Daoy (cell line): ENCODE measurements at regions not wholly inside any gene's neighbourhood (a gene's known extent, or its start where the extent isn't known, plus 50 kb on each side); places are given as distances from the start of the nearest gene placed in this dataset.
"Not testable (repeated sequence)": the region's sequence is repeated elsewhere in the genome, so short reads cannot be mapped to it uniquely, and the experiment has no call there.

Experiments used
- DNase-seq: peaks from one replicate; pipeline ENCODE4 v3.0.0-alpha.2; 2015; ENCODE audit warnings: low read depth

- DNase-seq: no peak
Observed at GRCh38 chr1:60668585-60668984, 413.8 kb upstream of the NFIA start.

DNA sequence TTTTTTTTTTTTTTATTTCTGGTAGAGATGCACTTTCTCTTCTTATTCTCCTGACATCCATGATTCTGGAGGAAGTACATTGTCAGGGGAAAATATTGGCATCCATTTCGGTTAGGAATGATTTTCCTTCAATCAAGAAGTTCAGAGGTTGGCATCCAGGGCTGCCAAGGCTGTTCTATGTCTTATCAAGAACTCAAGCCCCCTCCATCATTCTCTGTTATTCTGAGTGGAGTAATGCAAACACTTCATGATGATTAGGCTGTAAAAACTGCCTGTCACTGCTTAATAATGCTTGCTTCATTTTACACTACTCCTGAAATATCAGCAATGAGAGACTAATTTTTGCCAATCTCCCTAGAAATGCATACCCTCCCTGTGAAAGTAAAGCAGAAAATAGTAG, 417.1 kb upstream of the NFIA start:
- DNase-seq: no peak

GRCh38 chr1:60664086-60664625, 418.2 kb upstream of the NFIA start:
- DNase-seq: no peak

DNA sequence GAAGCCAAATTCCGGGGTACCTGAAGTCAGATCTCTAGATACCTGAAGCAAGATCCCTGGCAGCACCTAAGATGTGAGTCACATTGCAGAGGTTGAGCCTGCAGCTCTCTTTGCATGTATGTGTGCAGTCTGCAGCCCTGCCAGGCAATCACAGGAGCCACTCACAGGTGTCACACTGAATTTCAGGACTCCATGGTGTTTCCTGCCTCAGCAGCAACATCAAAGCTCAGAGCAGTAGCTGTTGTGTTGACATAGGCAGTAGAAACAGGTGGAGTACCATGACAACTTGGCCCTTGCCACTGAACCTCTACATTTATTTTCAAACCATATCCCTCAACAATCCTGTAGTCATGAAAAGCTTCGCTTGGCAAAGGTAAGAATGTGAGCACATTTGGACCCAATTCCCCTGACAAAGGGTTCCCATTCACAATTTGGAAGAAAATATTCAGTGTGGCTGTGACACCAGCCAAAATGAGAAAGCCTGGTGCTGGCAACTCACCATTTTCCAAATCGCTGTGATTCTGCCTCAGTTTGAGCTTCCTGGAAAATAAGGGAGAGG, 419.8 kb upstream of the NFIA start:
- DNase-seq: no peak

GRCh38 chr1:60657926-60658325, 424.4 kb upstream of the NFIA start:
- DNase-seq: no peak

DNA sequence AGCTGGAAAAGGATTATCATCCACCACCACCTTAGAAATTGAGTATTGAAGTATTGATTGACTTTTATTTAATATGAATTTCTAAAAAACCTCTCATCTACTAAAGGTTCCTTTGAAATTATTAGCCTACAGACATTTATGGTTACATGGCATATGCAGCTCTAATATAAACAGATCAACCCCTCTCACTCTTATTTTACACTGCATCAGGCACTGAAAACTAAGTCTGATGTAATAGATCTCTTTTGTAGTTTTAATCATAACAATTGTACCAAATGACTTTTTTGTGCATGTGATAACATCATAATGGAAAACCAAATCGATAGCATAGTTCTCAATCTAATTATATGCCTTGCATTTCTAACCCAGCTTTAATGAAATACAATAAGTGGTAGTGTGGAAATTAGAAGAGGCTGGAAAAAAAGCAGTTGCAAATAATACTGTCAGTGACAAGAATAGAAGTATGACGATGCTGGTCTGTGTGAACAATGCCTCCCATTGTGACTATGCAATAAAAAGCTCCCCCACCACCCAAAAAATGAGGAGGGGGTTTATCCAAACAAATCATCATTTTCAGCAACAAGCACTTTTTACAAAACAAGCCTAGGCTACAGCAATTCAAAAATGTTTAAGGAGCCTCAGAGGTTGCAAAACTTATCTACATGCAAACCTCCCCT, 426.5 kb upstream of the NFIA start:
- no peak for DNase-seq

GRCh38 chr1:60640033-60640551, 442.3 kb upstream of the NFIA start:
- not testable (repeated sequence) for DNase-seq

GRCh38 chr1:60639287-60639686, 443.1 kb upstream of the NFIA start:
- no peak for DNase-seq

GRCh38 chr1:60637651-60638050, 444.7 kb upstream of the NFIA start:
- DNase-seq: no peak

GRCh38 chr1:60636946-60637345, 445.4 kb upstream of the NFIA start:
- DNase-seq: no peak

DNA sequence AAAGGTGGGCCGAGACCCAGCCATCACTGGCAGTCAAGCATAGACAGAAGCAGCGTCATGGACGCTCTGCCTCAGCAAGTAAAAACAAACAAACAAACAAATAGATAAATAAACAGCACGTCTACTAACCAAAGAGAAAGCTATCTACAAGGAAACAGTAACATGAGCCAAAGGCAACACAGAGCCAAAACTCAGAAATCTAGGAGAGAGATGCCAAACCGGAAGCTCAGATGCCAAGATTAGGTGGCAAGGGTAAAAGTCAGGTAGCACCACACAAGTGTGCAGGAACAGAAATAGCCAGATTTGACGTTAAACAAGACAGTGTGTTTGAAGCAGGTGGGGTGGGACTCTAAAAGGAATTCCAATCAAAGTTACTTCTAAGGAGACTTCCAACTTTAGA, 448.3 kb upstream of the NFIA start:
- no peak for DNase-seq

- DNase-seq: no peak
Observed at GRCh38 chr1:60622486-60622885, 459.9 kb upstream of the NFIA start.

DNA sequence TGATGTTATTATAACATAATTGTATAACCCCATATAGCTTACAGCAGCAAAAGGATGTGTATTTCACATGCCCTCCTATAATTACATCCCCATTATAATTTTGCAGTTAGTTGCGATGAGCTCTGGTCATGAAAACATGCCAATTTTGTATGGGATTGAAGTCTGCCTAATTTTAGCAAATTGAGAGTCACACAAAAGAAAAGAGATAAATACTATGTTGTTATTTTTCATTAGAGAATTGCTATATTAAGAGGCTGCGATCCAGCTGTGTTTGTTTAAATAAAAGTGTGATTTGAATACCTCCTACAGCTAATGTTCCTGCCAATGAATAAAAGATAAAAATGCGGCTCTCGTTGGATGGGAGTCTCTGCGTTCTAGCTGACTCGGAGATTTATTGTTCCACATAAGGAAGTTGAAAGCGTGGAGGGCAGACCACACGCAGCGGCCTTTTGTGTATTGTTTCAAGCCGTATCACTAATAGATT, 461.0 kb upstream of the NFIA start:
- no peak for DNase-seq

GRCh38 chr1:60620087-60620486, 462.3 kb upstream of the NFIA start:
- DNase-seq: no peak

DNA sequence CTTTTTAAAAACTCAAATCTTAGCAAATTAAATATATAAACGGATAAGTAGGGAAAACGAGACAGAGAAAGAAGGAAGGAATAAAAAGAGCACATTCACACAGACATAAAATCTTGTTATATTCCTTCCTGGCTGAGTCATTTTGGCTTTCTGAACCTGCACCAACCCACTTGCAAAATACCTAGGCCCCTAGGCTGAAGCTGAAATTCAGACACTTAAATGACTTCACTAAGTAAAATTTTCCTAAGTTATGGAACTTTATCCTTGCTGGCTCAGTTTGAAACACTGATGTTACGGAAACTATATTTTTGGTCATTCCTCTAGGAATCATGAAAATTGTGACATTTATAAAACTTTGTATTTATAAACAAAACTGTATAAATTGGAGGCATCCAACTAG, 462.8 kb upstream of the NFIA start:
- no peak for DNase-seq

GRCh38 chr1:60615666-60616065, 466.7 kb upstream of the NFIA start:
- no peak for DNase-seq

- DNase-seq: no peak
Observed at GRCh38 chr1:60612790-60613189, 469.6 kb upstream of the NFIA start.

- DNase-seq: not testable (repeated sequence)
Observed at GRCh38 chr1:60606921-60607320, 475.4 kb upstream of the NFIA start.

- DNase-seq: no peak
Observed at GRCh38 chr1:60600532-60600931, 481.8 kb upstream of the NFIA start.

DNA sequence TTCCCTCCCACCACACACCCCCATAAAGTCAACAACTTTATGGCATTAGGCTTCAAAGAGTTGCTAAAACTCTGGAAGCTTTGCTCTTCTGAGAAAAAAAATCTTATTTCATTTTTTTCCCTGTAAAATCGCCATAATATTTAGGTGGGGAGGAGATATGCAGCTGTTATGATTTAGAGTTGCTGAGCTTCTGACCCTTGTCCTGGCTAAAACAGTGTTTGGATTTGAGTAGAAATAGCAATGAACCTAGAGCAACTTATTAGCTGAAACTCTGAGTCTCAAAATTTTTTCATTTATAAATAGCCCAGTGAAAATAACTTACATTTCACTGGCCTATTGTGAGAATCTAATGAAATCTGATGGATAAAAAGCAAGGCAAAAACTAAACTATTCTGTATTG, 482.8 kb upstream of the NFIA start:
- no peak for DNase-seq

GRCh38 chr1:60598041-60598910, 484.1 kb upstream of the NFIA start:
- no peak for DNase-seq
